Liver (tissue), 8 donors: ENCODE measurements at regions not wholly inside any gene's neighbourhood (a gene's known extent, or its start where the extent isn't known, plus 50 kb on each side); places are given as distances from the start of the nearest gene placed in this dataset.

Experiments used
- DNase-seq: peaks from one replicate; pipeline ENCODE4 v3.0.0-alpha.2; 2017; ENCODE audit warnings: low spot score
- H3K27ac ChIP-seq, 2 donors: one replicate each; pipeline ENCODE4 v1.7.0; 2013; ENCODE audit warnings: inconsistent platforms in 2 of 2, low read length in 2 of 2, control low read depth in 1 of 2, low read depth in 1 of 2, mild to moderate bottlenecking in 1 of 2
- H3K27me3 ChIP-seq, 4 donors: one replicate each; pipeline versions ENCODE4 v1.6.1 to v1.7.0; 2013; ENCODE audit warnings: low read length in 3 of 4, inconsistent platforms in 1 of 4, mild to moderate bottlenecking in 1 of 4, moderate library complexity in 1 of 4; ENCODE audit not compliant: control insufficient read depth in 4 of 4, insufficient read depth in 4 of 4
- H3K36me3 ChIP-seq, 4 donors: one replicate each; pipeline versions ENCODE4 v1.6.1 to v1.7.0; 2013; ENCODE audit warnings: low read length in 3 of 4, mild to moderate bottlenecking in 3 of 4, low read depth in 1 of 4, moderate library complexity in 1 of 4; ENCODE audit not compliant: control insufficient read depth in 4 of 4, insufficient read depth in 3 of 4
- H3K4me1 ChIP-seq, 4 donors: one replicate each; pipeline versions ENCODE4 v1.6.1 to v1.7.0; 2013; ENCODE audit warnings: low read length in 3 of 4, mild to moderate bottlenecking in 3 of 4, moderate library complexity in 1 of 4; ENCODE audit not compliant: control insufficient read depth in 4 of 4, insufficient read depth in 4 of 4
- H3K4me3 ChIP-seq, 3 donors: one replicate each; pipeline versions ENCODE4 v1.6.1 to v1.7.0; 2013; ENCODE audit warnings: low read length in 3 of 3, control low read depth in 1 of 3, low read depth in 1 of 3, mild to moderate bottlenecking in 1 of 3
- H3K9ac ChIP-seq, 2 donors: one replicate each; pipeline ENCODE4 v1.7.0; 2013; ENCODE audit warnings: low read length in 2 of 2, mild to moderate bottlenecking in 2 of 2, moderate library complexity in 2 of 2, control low read depth in 1 of 2, low read depth in 1 of 2
- H3K9me3 ChIP-seq, 4 donors: one replicate each; pipeline versions ENCODE4 v1.6.1 to v1.7.0; 2013; ENCODE audit warnings: low read length in 3 of 4; ENCODE audit not compliant: control insufficient read depth in 4 of 4
- CTCF ChIP-seq: fragments of 150-350 bp; IDR thresholded peaks from 2 replicates; pipeline ENCODE4 v1.5.1; 2017; ENCODE audit warnings: improper control_type of control experiment, low read depth, low read length; ENCODE audit not compliant: missing input control
- EGR1 ChIP-seq, 2 donors: IDR thresholded peaks; 2 replicates each; pipeline ENCODE4 v1.6.1; 2016 to 2018; ENCODE audit warnings: antibody characterized with exemption in 2 of 2, low read depth in 2 of 2
- FOXA1 ChIP-seq: IDR thresholded peaks from 2 replicates; pipeline ENCODE4 v1.6.1; 2016; ENCODE audit warnings: antibody characterized with exemption
- FOXA2 ChIP-seq: IDR thresholded peaks from 2 replicates; pipeline ENCODE4 v1.6.1; 2016; ENCODE audit warnings: antibody characterized with exemption
- GABPA ChIP-seq, 2 donors: IDR thresholded peaks in 1 of 2; conservative IDR thresholded peaks in 1 of 2; 2 replicates each; pipeline ENCODE4 v1.6.1; 2016; ENCODE audit warnings: antibody characterized with exemption in 2 of 2, mild to moderate bottlenecking in 1 of 2, moderate library complexity in 1 of 2
- HNF4G ChIP-seq: IDR thresholded peaks from 2 replicates; pipeline ENCODE4 v1.6.1; 2016; ENCODE audit warnings: antibody characterized with exemption
- JUND ChIP-seq, 2 donors: IDR thresholded peaks; 2 replicates each; pipeline ENCODE4 v1.6.1; 2016; ENCODE audit warnings: antibody characterized with exemption in 2 of 2
- RAD21 ChIP-seq, 2 donors: IDR thresholded peaks; 2 replicates each; pipeline ENCODE4 v1.6.1; 2016; ENCODE audit warnings: antibody characterized with exemption in 2 of 2, mild to moderate bottlenecking in 2 of 2
- REST ChIP-seq: IDR thresholded peaks from 2 replicates; pipeline ENCODE4 v1.6.1; 2016; ENCODE audit warnings: antibody characterized with exemption, mild to moderate bottlenecking
- RXRA ChIP-seq, 2 donors: IDR thresholded peaks; 2 replicates each; pipeline ENCODE4 v1.6.1; 2017 to 2018; ENCODE audit warnings: antibody characterized with exemption in 2 of 2, mild to moderate bottlenecking in 1 of 2
- SP1 ChIP-seq: IDR thresholded peaks from 2 replicates; pipeline ENCODE4 v1.6.1; 2018; ENCODE audit warnings: antibody characterized with exemption, mild to moderate bottlenecking
- TAF1 ChIP-seq: conservative IDR thresholded peaks from 2 replicates; pipeline ENCODE4 v1.6.1; 2016; ENCODE audit warnings: antibody characterized with exemption, mild to moderate bottlenecking
- YY1 ChIP-seq: IDR thresholded peaks from 2 replicates; pipeline ENCODE4 v1.6.1; 2016; ENCODE audit warnings: antibody characterized with exemption, mild to moderate bottlenecking
- ZBTB33 ChIP-seq: IDR thresholded peaks from 2 replicates; pipeline ENCODE4 v1.6.1; 2016; ENCODE audit warnings: antibody characterized with exemption
- WGBS: extraction: QIAGEN DNeasy Blood & Tissue Kit; methylation state at CpG from one replicate; pipeline ENCODE4 v1.1.7; 2013; 5-methylcytosine and 5-hydroxymethylcytosine counted together
- TF ChIP-seq, protein P1 (sequence below): IDR thresholded peaks from 2 replicates; pipeline ENCODE4 v1.6.1; 2016; ENCODE audit warnings: antibody characterized with exemption
- TF ChIP-seq, protein P2 (sequence below): IDR thresholded peaks from 2 replicates; pipeline ENCODE4 v1.6.1; 2016; ENCODE audit warnings: antibody characterized with exemption
- donor health status: healthy.
- donor health status: healthy.
- donor health status: healthy.
- donor health status: healthy.
- donor health status: healthy.

DNA sequence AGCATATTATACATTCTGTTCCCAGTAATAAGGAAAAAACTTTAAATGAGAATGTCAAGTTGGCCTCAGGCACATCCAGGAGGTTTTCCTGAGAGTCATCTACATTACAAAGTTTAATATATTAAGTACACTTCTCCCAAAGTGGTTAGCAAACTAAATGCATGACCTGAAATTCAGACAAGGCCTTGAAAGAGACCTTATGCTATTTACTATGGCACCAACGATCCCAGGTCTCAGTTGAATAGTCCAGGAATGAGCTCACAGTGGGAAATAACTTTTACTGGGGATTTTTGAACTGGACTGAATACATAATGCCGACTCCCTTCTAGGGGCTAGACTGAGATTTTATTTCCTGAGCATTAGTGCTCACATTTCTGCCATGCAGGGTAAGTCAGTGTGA, 1577.5 kb upstream of the PCDH7 start:
- H3K9me3 ChIP-seq, result no peaks in the 10 kb centered on the region
- no peak for TF ChIP-seq YY1
- TF ChIP-seq TAF1, result no peak
- TF ChIP-seq RXRA (IDR thresholded peaks at IDR 0.05), result no peak
- TF ChIP-seq FOXA2, result no peak
- TF ChIP-seq, protein P1, sequence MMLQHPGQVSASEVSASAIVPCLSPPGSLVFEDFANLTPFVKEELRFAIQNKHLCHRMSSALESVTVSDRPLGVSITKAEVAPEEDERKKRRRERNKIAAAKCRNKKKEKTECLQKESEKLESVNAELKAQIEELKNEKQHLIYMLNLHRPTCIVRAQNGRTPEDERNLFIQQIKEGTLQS, result no peak
- no peak for TF ChIP-seq HNF4G
- H3K9ac ChIP-seq, result no peak overlapping the region
- 53% methylated on average over 2 of the region's 2 CpGs for WGBS
- no peaks in the 10 kb centered on the region for H3K27me3 ChIP-seq
- DNase-seq, result no peak
- H3K4me3 ChIP-seq, result no peak overlapping the region
- H3K27ac ChIP-seq, result no peak overlapping the region
- H3K4me1 ChIP-seq, result no peaks in the 10 kb centered on the region
- H3K36me3 ChIP-seq, result no peaks in the 10 kb centered on the region

DNA sequence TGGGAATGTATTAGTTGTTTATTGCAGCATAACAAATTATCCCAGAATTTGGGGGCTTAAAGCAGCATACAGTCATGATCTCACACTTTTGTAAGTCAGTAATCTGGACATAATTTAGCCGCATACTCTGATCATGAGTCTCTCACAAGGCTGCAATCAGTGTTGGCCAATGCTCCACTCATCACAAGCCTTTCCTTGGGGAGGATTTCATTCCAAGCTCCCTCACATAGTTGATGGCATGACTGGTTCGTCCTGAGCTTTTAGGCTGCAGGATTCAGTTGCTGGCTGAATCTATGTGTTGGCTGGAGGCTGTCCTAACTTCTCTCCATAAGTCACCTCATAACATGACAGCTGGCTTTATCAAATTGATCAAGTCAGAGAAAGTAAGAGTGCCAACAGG, 1568.6 kb upstream of the PCDH7 start:
- no peak for DNase-seq
- Histone ChIP-seq H3K27ac (no peak overlapping the region), H3K36me3 (no peaks in the 10 kb centered on the region), H3K9ac (no peak overlapping the region), H3K4me1 (no peaks in the 10 kb centered on the region), H3K4me3 (no peak overlapping the region), H3K9me3 (no peaks in the 10 kb centered on the region), H3K27me3 (peaks cover 0 to 7% (median under 1%) of the 10 kb centered on the region in 4 donors)
- TF ChIP-seq RAD21 (IDR thresholded peaks at IDR 0.05), result no peak
- no peak for TF ChIP-seq RXRA (IDR thresholded peaks at IDR 0.05)
- no peak for TF ChIP-seq YY1
- no peak for TF ChIP-seq FOXA1
- no peak for TF ChIP-seq REST
- TF ChIP-seq EGR1 (IDR thresholded peaks at IDR 0.05; ENCODE audit: low read depth in 2 of 2), result no peak
- TF ChIP-seq, protein P2, sequence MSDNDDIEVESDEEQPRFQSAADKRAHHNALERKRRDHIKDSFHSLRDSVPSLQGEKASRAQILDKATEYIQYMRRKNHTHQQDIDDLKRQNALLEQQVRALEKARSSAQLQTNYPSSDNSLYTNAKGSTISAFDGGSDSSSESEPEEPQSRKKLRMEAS, result no peak
- 58% methylated on average over 2 of the region's 2 CpGs for WGBS

GRCh38 chr4:29153642-29154041, 1566.5 kb upstream of the PCDH7 start:
- no peak for DNase-seq
- TF ChIP-seq HNF4G (no peak), JUND (IDR thresholded peaks at IDR 0.05) (no peak), FOXA1 (no peak), GABPA (IDR thresholded peaks at IDR 0.05 in 1 of 2, conservative IDR thresholded peaks at IDR 0.05 in 1 of 2) (no peak), RXRA (IDR thresholded peaks at IDR 0.05) (no peak), TAF1 (no peak), ZBTB33 (no peak), CTCF (no peak), RAD21 (IDR thresholded peaks at IDR 0.05) (no peak), SP1 (no peak)
- TF ChIP-seq, protein P1, result no peak
- TF ChIP-seq, protein P2, result no peak
- Histone ChIP-seq H3K27me3 (peaks cover 0 to 7% (median under 1%) of the 10 kb centered on the region in 4 donors), H3K27ac (no peak overlapping the region), H3K36me3 (no peaks in the 10 kb centered on the region), H3K4me1 (no peaks in the 10 kb centered on the region), H3K4me3 (no peak overlapping the region), H3K9me3 (peaks cover 0 to 3% (median 0%) of the 10 kb centered on the region in 4 donors), H3K9ac (no peak overlapping the region)
- WGBS, result 29% methylated on average over 3 of the region's 3 CpGs
